ENCODE measurements at regions not wholly inside any gene's neighbourhood (a gene's known extent, or its start where the extent isn't known, plus 50 kb on each side); places are given as distances from the start of the nearest gene placed in this dataset.
"Not testable (repeated sequence)": the region's sequence is repeated elsewhere in the genome, so short reads cannot be mapped to it uniquely, and the experiment has no call there.

DNA sequence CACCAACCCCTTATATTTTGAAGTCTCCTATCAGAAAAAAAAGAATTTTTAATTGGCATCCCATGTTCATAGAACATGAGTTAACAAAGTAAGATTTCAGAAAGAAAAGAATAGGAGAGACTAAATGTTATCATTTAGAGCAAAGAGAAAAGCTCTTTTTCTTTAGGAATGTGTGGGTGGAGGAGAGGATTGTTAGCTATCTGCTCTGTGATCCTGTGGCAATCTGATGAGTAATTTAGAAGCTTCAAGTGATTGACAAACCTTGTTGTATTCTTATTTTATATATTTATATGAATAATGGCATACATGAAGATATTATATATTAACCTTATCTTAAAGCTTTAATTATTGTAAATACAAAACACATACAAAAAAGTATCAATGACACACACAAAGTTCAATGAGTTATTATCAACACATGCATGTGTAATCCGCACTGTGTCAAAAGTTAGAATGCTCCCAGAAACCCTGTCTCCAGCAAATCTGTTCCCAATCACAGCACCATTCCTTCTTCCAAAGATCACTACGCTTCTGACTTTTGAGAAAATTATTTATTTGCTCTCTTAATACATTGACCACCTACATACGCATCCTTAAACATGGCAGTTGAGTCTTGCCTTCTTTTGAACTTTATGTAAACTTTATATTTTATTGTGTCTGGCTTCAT lies 907.4 kb downstream of the MCTP2 start:
- DNase-seq: no peak

DNA sequence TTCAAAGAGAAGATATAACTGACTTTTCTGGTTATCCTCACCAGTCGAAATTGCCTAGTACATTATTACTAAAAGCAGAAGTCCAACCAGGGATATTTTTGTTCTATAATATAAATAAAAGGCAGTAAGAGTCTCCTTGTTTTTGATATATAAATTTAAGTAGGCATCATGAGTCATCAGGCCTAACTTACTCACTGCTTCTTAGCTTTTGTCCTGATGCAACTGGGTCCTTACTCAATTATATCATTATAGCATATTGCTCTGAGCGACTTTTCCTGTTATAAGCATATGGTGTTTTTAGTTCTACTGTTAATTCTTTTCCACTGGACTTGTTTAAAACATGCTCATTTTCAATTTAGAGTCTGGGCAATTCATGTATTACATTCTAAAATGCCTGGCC lies 910.1 kb downstream of the MCTP2 start:
- DNase-seq: no peak

DNA sequence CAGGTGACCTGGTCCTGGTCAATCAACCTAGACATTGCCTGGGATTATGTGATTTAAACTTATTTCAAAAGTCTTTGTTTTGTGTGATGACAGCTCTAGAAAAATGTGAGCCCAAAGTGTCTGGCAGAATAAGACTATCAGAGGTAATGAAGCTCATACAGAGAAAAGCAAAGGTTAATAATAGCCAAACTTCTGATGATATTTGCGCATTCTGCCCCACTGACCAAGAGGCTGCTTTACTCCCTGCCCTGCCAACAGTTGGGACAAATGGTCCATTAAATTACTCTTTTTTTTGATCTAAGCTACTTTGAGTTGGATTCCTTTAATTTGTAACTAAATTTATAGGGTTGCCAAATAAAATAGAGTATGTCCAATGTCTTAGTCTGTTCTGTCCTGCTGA lies 911.2 kb downstream of the MCTP2 start:
- no peak for DNase-seq

DNA sequence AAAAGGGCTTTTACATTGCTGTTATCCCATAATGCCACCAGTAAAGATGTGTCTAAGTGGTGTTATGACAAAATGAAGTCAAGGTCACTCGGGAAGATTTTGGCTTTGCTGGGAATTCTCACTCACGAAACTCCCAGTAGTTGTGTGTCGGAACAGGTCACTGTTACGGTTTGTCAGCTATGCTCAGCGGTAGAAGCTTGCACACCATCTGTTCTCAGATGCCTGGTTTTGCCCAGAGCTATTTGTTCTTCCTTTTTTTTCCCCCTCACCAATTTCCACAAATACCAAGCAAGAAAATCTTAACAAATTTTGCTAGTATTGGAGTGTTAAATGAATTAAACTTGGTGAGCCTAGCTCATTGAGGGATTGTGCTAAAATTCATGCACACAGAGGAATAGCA lies 915.1 kb downstream of the MCTP2 start:
- no peak for DNase-seq

DNA sequence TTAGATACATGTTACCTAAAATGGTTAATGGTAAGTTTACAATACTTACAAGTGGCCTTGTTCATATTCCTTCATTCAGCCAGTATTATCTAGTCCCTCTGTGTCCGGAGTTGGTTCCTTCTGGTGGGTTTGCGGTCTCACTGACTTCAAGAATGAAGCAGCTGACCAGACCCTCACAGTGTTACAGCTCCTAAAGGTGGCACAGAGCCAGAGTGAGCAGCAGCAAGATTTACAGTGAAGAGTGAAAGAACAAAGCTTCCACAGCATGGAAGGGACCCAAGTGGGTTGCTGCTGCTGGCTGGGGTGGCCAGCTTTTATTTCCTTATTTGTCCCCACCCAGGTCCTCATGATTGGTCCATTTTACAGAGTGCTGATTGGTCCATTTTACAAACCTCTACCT lies 916.8 kb downstream of the MCTP2 start:
- no peak for DNase-seq

DNA sequence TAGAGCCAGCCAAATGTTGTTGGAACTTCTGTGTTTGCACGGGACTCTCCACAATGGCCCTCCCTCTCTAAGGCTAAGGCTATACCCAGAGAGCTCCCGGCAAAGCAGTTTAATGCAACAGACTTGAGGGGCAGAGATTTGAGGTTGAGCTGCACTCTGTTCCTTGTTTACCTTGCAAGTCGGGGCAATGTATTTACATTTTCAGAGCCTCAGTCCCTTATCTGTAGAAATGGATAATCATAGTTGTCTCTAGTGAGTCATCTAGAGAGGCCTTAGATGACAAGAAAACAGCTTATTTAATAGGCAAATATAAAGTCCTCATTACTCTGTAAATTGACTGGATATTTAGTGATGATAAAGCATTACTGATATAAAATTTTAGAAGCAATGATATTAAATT lies 917.7 kb downstream of the MCTP2 start:
- DNase-seq: no peak

DNA sequence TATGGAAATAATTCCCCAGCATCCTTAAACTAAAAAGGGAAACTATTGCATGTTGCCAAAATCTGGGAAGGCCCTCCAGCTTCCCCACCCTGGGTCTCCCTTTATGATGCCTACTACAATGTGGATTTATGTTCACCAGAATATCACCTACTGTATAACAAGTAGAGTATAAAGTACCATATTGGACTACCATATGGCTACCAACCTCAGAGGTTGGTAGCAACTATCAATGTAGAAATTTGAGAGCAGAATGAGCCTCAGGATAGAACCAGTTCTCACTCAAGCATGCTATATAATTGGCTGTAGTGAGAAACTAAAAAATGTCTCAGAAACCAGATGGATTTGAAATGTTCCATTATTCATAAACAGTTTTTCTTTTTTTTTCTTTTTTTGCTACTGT lies 918.4 kb downstream of the MCTP2 start:
- DNase-seq: no peak

DNA sequence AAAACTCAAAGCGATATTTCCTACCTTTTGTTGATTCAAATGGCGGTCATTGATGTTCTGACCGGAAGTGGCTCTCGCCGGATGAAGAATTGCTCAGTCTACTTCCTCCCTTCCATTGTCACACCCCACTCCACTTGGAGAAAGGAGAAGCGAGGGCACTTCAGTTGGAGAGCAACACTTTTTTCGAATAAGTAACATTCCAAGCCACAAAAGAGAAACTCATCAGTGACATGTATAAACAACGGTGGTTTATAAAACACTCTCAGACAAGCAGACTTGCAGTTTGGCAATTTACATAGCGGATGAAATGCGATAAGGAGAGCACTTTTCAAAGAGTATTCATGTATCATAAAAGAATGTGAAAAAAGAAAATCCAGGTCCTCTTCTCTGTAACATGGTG lies 919.1 kb downstream of the MCTP2 start:
- DNase-seq: no peak

DNA sequence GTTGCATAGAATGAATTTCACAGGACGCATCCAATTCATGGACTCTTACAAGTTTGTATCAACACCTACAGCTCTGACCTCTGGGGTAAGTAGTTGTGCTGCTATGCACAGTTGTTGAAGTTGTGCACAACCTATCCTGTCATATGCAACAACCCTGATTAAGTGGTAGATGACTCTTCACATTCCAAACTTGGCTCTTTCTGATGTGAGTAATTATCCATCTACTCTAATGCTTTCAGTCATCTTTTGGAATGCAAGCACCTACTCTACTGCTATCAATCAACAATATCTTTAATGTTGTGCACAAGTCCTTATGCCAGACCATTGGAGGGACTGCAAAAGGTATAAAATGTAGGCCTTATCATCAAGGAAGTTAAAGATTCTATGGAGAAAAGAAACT lies 921.4 kb downstream of the MCTP2 start:
- DNase-seq: no peak

DNA sequence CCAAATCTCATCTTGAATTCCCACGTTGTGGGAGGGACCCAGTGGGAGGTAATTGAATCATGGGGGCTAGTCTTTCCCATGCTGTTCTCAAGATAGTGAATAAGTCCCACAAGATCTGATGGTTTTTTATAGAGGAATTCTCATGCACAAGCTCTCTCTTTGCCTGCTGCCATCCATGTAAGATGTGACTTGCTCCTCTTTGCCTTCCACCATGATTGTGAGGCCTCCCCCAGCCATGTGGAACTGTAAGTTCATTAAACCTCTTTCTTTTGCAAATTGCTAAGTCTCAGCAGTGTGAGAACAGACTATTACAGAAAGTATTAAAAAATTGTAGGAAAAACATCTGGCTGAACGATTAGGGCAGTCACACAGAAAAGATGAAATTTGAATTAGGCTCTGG lies 921.8 kb downstream of the MCTP2 start:
- DNase-seq: not testable (repeated sequence)

DNA sequence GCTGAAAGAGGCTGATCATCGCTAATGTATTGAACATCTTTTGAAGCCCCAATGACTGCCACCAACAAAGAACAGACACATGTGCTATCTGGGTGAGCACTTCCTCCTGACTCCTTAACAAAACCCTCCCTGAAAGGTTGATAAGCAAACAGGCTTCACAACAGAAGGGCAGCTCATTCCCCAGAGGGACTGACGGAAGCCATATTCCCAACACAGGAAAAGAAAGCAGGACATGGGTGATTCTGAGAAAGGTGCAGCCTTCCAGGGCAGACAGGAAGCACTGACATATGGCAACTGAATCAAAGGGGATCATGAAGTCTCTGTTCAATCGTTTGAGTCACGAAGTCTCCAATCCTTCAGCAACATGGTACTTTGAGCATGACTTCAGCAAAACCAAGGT lies 929.0 kb downstream of the MCTP2 start:
- DNase-seq: no peak

DNA sequence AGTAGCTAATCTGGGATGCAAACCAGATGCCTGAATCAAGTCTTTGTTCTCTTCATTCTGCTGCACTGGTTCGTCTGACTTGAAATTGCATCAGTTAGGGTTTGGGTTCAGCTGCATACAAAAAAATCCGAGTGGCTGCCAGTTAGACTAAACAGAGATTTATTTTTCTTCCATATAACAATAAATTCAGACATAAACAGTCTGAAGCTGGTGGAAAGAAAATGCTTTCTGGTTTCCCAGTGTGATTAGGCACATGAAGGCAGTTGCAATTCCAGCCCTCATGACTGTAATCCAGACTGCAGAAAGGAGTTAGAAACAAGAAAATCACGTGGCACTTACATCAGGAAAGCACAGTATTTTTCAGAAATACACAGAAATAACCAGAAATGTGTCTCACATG lies 930.7 kb downstream of the MCTP2 start:
- DNase-seq: no peak

DNA sequence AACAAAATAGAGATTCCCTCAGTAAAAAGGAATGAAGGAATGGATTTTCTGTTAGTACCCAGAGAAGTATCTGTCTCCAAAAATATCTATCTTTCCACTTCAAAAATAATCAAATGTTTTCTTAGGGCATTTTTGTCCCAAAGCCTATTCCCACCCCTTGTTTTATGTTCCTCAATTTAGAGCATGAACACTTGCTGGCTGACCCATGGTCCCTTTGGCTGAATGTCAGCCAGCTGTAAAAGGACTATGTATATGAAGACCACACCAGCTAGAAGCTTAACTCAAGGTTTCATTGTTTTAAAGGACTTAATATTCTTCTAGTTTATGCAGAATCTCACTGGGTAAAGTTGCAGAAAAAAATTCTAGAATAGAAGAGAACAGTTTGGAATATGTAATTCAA lies 931.2 kb downstream of the MCTP2 start:
- no peak for DNase-seq

DNA sequence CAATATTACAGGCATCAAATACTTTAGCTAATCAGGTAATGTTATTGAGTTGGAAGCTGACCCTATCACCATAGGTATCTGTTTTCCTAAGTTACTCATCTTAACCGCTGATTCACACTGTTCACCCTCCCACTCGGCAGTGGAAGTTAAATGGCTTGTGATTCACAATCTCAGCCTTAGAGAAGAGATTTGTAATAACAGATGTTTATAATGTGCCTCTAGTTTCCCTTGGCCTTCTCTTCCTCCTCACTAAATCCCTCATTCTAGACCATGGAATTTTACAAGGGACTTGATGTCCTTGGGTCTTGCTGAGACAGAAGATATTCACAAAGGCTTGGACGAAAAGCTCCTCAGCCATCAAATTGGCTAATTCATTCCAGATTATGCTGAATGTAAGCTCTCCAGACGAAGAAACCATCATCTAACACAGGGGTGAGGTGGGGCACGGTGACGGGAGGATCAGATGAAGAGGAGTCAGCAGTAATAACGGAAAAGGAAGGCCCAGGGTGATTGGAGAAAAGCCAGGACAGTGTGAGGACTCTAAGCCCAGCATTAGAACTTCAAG lies 931.7 kb downstream of the MCTP2 start:
- DNase-seq: no peak

DNA sequence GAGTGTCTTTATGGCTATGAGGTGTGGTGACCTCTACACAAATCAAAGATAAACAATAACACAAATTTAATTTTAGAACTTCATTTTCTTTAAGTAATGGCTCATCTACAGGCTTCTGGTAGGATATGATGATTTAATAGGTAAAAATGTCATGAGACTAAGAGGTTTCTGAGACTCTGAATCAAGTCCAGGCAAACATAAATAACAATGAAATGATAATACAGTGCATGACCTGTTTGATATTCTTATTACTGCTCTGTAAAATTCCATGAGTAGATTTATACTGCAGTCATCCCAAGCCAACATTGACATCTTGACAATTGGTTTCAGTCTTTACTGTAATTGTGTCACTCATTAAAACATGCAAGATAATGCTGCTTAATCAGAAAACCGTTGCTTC lies 936.8 kb downstream of the MCTP2 start:
- DNase-seq: no peak

DNA sequence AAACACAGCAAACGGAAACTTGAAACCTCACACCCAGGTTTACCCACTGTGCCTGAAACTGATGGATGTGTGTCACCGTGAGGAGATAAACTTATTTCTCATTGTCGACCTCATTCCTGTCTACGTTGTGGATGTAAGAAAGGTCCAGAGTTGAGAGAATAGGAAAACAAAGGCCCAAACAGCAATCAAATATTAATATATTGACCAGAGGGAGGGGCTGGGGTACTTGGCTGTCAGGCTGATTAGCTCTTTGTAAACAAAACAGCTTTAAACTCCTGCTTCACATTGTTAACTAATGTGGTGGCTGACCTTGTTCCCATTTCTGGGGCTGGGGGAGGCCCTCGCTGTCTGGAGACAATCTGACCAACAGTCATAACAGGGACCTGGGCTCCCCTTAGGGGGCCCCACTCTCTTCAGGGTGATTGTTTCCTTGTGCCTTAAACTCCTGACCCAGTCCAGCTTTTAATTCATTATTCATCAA lies 937.6 kb downstream of the MCTP2 start:
- peak in 1 of 2 donors; percentile 9 for DNase-seq

DNA sequence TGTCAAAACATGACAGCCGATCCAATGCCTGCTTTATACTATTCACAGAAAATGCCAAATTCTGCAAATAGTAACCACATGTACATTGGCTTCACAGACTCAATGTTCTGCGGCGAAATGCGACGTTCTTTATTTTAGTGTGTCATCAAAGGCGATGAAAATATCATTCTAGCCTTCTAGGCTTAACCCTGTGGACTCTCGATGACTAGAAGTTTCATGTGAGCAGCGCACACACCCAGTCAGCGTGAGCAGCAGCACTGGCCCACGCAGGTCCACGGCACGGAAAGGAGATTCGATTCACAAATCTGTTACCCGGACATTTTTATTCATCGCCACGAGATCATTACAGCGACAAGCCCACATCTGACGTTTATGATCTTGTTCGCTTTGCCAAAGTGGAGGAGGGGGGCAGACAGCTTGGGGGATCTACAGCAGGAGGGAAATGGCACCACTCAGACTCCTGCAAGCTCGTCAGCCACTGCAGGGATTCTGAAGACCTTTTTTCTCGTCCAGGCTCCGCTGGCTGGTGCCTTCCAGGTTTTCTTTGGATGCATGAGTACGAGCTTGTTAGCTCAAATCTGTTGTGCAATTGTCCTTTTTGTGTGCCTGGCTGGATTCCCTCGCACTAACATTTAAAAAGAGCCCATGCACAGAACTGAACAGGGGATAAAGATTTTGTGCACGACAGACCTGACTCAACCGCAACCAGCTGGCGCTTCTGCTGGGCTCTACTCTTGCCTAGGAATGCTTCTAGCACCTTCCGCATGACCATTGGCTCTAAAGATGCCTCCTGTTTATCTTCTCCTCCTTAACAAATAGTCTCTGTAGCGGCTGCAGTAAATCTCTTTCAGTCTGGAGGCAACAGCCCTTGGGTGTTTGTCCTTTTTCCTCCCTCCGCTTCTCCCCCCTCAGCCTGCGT lies 938.4 kb downstream of the MCTP2 start:
- DNase-seq: peak; percentile 61 to 69

DNA sequence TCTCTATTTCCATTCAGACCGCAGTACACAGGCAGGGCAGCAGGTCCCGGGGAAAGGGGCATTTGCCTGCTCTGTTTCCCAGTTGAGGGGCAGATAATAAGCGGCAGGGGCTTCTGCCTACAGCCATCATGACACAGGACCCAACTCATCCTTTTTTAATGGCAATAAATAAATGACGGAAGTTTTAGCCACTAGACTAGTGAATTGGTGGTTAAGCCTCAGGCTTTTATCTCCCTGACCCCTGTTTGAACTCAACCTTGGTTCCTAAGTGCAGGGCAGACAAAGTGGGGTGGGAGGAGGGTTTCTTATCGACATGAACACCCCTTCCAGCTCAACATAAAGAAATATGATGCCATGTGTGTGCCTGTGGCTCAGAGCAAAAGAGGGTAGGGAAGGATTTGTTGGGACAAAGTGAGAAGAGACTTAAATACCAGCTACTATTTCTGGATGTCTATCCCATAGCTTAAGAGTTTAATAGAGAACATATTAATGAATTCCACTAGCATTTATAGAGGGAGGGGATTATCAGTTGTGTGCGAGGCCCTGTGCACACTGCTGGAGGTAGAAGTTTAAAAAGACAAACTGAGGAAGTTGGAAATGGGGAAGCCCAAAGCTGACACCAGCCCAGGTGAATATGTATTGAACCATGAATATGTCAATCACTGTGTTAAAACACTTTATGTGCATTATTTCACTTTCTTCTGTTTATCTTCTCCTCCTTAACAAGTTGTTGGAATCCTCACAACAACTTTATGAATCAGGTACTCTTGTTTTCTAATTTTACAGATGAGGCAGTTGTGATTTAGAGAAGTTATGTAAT lies 939.4 kb downstream of the MCTP2 start:
- peak in 1 of 2 donors; percentile 11 for DNase-seq

DNA sequence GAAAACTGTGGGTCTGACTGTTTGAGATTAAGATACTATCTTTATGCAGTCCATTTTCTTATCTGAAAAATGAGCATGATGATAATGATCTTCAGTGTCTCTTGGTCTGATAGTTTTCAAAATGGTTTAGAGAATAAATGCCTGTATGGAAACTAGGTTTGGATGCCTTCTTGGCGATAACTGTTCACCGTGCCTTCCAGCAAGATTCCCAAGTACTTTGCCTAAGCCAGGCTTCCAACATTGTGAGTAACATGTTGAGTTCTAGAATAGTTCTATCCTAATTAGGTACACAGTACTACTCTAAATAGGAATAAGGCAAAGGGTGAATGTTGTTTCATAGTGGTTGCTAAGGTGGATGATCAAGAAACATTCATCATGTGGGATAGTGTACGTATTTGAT lies 940.2 kb downstream of the MCTP2 start:
- no peak for DNase-seq

DNA sequence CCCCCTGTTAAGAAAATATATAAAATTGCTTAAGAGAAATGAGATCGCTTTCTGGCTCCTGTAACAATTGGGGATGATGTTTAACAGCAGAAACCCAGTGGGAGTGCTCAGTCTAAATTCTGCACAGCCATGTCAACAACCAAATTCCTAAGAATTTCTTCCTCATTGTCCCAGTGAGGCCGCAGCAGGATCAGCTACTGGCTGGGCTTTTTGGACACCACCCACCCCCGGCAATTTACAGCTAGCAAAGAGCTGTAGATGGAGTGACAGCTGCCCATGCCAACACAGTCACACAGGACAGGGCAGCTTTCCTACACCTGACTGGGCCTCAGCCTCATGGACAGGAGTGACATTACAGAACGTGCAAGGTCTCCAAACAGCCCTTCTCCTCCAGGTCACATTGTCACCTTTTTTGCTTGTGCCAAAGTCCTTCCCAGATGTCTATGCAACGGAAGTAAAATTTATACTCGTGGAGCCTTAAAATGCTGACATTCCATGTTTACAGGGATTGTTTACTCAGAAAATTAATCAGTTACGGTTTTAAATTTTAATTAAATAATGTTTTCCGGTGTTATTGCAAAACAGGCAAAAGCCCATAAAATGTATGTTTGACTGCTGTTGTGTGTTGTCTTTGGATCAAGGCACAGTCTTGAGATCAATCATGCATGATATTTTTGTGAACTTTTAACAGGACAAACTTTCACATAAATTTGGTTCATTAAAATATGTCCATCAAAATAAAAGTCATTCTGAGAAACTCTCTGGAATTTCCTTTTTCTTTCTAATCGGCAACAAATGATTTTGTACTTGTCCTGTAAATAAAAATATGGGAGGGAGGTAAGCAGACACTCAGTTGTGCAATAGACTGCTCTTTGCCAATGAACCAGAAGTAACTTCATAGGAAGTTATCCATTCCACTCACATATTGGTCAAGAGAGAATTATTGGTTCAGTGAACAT lies 943.2 kb downstream of the MCTP2 start:
- DNase-seq: peak; percentile 47 to 57

Measured in right lung (tissue), 2 donors.